ENCODE measurements at regions not wholly inside any gene's neighbourhood (a gene's known extent, or its start where the extent isn't known, plus 50 kb on each side); places are given as distances from the start of the nearest gene placed in this dataset.

- no peak for DNase-seq
Observed at GRCh38 chr4:38605181-38605752, 58.7 kb upstream of the KLF3 start.

GRCh38 chr4:38605753-38606586 is 58.0 kb upstream of the KLF3 start:
- DNase-seq = no peak

GRCh38 chr4:38606587-38606905 is 57.5 kb upstream of the KLF3 start:
- no peak for DNase-seq

GRCh38 chr4:38609614-38610013 is 54.4 kb upstream of the KLF3 start:
- DNase-seq = no peak

GRCh38 chr4:38610521-38610920 is 53.5 kb upstream of the KLF3 start:
- no peak for DNase-seq

GRCh38 chr4:38610966-38611431 is 53.0 kb upstream of the KLF3 start:
- DNase-seq = no peak

- DNase-seq = no peak
Observed at GRCh38 chr4:38611676-38612075, 52.3 kb upstream of the KLF3 start.

GRCh38 chr4:38612646-38613414 is 51.2 kb upstream of the KLF3 start:
- no peak for DNase-seq
